Astrocyte of the cerebellum (primary cell): ENCODE measurements at regions not wholly inside any gene's neighbourhood (a gene's known extent, or its start where the extent isn't known, plus 50 kb on each side); places are given as distances from the start of the nearest gene placed in this dataset.
A peak's percentile ranks its signal among the peaks of the same experiment; 100 is the strongest.
"Not testable (repeated sequence)": the region's sequence is repeated elsewhere in the genome, so short reads cannot be mapped to it uniquely, and the experiment has no call there.

Experiments used
- DNase-seq: peaks from one replicate; pipeline ENCODE4 v3.0.0-alpha.2; 2011; ENCODE audit warnings: low read depth
- H3K4me3 ChIP-seq: 2 replicates; pipeline ENCODE4 v1.5.1; 2011; ENCODE audit warnings: mild to moderate bottlenecking, low read depth, low read length, moderate library complexity
- in situ Hi-C: cut with HindIII; loops from 2 replicates; pipeline ENCODE4 v1.10.0; 2017; ENCODE audit warnings: low sequenced_read_pairs
- TF ChIP-seq, protein P1 (sequence below): IDR thresholded peaks from 2 replicates; pipeline ENCODE4 v1.5.1; 2012; ENCODE audit warnings: low read length, low read depth, moderate library complexity, mild to moderate bottlenecking; ENCODE audit errors: missing control alignments

DNA sequence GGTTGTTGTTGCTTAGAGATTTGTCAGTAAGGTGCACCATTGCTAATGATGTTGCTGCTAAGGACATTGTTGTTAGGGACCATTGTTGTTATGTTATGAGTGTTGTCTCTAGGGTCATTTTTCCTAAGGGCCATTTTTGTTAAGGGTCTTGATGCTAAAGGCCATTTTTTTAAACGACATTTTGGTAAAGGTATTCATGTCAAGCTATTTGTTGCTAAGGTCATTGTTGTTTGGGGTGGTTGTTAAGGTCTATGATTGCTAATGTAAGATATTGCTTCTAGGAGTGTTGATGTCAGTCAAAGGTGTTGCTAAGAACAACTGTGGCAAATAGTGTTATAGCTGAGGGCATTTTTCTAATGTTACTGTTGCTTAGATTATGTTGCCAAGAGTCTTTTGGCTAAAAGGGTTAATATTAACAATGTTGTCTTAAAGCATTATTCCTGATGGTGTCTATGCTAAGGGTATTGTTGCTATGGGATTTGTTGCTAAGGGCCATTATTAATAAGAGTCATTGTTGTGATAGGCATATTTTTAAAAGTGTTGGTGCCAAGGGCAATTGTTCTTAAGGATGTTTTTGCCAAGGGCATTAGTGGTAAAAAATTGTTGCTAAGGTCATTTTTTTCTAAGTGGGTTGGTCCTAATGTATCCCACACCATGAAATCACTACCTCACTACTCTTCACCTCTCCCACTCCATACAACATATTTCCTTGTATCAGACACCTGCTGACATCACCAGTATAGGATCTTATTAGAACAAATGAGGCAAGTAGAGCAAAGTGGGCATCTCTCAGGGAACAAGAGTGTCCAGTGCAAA is 56.2 kb downstream of the SPATA31A6 start:
- in situ Hi-C loops, DNase-seq, H3K4me3 ChIP-seq: not testable (repeated sequence)

DNA sequence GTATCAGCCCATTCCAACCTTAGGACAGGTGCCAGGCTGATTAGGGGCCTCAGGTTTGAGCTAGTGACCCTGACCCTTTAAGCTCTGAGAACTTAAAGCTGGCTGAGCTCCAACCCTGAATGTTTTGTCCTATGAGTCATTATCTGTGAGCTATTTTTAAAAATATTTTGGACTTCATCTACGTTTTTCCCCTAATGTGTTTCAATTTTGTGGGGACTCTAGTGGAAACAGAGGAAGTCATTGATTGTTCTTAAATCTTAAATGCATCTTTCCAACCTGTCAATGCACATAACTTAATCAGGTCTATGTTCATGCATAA is 56.8 kb downstream of the SPATA31A6 start:
- in situ Hi-C loops, H3K4me3 ChIP-seq: not testable (repeated sequence)
- DNase-seq, result peak; percentile 49

DNA sequence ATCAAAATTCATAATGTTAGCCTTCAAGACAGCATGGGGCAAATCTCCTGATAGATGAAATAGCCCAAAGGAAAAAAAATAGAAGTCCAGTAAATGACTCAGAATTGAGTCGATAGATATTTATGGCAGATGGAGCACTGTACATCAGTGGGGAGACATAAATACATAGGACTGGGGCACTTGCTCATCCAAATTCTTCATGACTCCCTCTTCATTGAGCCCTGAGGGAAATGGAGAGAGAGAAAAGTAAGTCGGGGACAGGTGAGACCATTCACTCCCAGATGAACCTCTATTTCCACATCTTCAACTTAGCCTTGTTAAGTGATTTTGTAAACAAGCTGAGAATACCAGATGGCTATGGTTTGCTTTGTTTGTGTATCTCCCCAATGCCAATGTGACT is 59.8 kb downstream of the SPATA31A6 start:
- DNase-seq, in situ Hi-C loops, H3K4me3 ChIP-seq: not testable (repeated sequence)

DNA sequence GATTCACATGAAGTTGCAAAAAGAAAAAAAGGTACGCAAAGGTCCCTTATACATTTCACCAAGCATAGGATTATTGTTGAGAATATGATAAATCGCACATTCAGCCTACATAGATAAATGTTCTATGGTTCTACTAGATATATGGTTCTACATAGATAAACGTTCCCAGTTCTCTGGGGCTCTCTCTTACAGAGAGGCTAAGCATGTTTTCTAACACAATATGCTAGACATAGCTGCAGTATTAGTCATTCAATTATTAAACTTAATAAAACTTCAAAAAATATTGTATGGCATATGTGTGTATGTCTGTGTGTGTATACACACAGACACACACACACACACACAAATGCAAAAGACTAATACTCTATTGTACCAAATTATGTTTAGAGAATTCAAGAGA is 60.4 kb downstream of the SPATA31A6 start:
- H3K4me3 ChIP-seq, DNase-seq, in situ Hi-C loops: not testable (repeated sequence)

DNA sequence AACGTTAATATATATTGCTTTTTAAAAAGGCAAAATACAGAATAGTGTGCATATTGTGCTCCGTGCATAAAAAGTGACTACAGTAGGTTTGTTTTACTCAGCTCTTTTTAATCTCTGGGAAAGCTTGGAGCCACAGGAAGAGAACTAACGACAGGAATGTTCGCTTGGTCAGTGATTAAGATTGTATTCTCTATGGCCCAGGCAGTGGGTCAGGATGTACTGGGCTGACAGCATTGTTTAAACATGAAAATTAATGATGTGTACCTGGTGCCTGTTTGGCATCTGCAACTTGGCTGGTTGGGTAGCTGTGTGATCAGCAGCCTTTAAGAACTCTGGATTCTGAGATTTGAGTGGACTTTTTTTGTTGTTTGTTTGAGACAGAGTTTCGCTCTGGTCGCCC is 85.3 kb downstream of the SPATA31A6 start:
- in situ Hi-C loops, DNase-seq, H3K4me3 ChIP-seq: not testable (repeated sequence)

DNA sequence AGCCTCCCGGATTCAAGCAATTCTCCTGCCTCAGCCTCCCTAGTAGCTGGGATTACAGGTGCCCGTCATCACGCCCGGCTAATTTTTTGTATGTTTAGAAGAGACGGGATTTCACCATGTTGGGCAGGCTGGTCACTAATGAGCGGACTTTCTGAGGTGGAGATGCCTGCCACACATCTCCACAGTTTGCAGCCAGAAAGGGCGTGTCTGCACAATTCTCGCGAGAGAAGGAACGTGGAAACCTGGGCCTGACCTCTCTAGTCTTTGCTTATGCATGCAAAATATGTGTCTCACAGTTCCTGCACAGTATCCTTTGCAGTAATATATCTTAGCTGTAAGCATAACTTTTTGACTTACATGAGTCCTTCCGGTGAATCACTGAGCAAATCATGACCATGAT is 85.7 kb downstream of the SPATA31A6 start:
- in situ Hi-C loops, DNase-seq, H3K4me3 ChIP-seq: not testable (repeated sequence)

DNA sequence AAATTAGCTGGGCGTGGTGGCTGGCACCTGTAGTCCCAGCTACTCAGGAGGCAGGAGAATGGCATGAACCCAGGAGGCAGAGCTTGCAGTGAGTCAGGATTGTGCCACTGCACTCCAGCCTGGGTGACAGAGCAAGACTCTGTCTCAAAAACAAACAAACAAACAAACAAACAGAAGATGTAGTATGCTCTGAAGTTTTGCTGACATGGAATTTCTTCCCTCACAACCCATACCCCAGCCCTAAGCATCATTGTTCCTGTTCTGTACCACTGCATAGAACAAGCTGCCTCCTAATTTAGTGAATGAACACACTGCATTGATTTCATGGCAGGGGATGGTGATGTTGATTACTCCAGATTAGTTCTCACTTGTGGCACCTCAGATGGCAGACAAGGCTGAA is 89.7 kb downstream of the SPATA31A6 start:
- H3K4me3 ChIP-seq, DNase-seq, in situ Hi-C loops: not testable (repeated sequence)

DNA sequence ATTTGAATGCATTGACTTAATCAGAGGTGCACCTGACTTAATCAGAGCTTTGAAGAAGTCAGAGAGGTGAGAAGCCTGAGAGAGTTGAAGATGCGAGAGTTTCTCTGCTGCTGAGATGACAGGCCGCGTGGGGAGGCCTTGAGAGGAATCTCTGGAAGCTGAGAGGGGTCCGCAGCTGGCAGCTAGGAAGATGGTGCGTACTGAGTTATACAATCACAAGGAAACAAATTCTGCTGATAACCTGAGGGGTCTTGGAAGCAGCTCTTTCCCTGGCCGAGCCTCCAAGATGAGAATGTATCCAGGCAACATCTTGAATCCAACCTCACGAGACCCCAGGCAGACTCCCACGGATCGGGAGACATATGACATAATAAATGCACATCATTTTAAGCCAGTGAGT is 91.7 kb downstream of the SPATA31A6 start:
- TF ChIP-seq, protein P1, sequence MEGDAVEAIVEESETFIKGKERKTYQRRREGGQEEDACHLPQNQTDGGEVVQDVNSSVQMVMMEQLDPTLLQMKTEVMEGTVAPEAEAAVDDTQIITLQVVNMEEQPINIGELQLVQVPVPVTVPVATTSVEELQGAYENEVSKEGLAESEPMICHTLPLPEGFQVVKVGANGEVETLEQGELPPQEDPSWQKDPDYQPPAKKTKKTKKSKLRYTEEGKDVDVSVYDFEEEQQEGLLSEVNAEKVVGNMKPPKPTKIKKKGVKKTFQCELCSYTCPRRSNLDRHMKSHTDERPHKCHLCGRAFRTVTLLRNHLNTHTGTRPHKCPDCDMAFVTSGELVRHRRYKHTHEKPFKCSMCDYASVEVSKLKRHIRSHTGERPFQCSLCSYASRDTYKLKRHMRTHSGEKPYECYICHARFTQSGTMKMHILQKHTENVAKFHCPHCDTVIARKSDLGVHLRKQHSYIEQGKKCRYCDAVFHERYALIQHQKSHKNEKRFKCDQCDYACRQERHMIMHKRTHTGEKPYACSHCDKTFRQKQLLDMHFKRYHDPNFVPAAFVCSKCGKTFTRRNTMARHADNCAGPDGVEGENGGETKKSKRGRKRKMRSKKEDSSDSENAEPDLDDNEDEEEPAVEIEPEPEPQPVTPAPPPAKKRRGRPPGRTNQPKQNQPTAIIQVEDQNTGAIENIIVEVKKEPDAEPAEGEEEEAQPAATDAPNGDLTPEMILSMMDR, result no peak
- in situ Hi-C loops, result no loop called here
- H3K4me3 ChIP-seq, result no peak overlapping the region
- no peak for DNase-seq

DNA sequence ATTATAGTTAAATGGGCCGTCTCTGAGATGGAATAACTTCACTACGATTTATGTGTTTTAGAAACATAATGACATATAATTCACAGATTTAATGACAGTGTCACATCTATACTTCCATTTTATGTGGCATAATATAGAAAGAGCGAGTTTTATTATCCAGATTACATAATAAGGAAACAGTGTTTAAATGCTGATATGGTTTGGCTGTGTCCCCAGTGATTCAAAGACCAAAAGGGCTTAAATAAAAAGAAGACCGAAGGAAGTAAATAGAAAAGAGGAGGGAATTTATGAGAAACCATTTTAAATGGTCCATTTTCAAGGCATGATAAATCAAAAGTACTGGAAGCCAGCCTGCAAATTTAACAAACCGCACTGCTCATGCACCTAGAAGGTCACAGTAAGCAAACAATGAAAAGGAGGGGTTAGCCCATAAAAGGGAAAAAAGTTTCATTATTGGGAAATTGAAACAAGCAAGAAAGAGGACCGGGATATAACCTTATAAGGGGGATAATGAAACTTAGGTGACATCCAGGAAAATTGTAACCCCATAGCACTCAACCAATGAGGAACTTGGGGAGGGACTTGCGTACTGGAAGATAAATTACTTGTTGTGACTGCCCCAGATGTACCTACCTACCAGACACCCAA is 99.2 kb downstream of the SPATA31A6 start:
- DNase-seq, in situ Hi-C loops, H3K4me3 ChIP-seq: not testable (repeated sequence)

DNA sequence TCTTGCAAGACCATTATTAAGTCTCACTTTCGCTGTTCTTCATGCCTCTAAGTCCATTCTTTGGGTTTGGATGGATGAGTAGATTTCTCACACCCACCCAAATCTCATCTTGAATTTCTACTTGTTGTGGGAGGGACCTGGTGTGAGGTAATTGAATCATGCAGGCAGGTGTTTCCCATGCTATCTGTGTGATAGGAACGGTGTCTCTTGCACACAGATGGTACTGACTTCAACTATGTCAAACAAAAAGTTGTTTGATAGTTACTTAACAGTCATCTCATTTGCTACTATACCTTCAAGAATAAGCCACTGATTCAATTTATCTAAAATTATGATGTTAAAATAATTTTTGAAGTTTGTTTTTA is 99.7 kb downstream of the SPATA31A6 start:
- H3K4me3 ChIP-seq, DNase-seq, in situ Hi-C loops: not testable (repeated sequence)

DNA sequence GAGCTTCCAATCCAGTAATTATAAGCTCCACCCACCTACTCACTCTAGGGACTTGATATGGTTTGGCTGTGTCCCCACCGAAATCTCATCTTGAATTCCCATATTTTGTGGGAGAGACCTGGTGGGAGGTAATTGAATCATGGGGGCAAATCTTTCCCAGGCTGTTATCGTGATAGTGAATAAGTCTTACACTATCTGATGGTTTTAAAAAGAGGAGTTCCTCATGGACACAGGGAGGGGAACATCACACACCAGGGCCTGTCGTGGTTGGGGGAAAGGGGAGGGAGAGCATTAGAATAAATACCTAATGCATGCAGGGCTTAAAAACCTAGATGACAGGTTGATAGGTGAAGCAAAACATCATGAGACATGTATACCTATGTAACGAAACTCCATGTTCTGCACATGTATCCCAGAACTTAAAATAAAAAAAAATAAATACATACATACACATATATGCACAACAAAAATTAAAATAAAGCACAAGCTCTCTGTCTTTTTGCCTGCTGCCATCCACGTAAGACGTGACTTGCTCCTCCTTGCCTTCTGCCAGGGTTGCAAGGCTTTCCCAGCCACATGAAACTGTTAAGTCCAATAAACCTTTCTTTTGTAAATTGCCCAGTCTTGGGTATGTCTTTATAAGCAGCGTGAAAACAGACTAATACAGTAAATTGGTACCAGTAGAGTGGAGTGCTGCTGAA is 102.8 kb downstream of the SPATA31A6 start:
- DNase-seq, H3K4me3 ChIP-seq, in situ Hi-C loops: not testable (repeated sequence)

DNA sequence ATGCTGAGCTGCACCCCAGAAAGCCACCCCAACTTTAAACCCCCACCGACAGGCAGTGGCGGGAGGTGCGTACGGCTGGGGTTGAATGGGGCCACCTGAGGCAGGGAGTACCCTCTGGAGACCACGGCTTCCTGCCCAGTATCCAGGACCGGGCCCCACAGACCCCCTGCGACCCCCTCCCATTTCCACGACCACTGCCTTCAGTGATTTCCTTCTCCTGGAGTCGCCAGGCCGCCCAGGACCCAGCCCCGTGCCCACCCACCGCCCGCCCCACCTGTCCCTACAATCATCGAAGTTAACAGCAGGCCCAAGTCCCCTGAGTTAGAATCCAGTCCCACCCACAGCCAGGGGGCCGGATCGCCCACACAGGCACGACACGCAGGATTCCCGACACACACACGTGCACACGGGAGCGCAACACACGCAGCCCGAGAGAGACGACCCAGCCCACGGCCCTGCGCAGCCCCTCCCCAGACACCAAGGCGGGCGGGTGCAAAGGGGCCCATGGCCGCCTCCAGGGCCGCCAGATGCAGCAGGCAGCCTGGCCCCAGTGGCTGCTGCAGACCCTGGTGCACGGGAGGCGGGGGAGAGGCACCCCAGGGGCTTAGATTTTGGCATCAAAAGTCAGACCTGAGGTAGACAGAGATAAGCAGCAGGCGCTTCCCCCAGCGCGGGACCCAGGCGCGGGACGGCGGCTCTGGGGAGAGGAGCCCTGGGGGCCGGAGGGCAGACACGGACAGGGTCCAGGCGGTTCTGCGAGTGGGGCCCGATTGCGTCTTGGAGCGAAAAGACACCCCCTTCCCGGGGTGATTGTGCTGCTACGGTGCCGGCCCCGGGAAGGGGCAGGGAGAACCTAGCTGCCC is 104.8 kb downstream of the SPATA31A6 start:
- in situ Hi-C loops, DNase-seq, H3K4me3 ChIP-seq: not testable (repeated sequence)

DNA sequence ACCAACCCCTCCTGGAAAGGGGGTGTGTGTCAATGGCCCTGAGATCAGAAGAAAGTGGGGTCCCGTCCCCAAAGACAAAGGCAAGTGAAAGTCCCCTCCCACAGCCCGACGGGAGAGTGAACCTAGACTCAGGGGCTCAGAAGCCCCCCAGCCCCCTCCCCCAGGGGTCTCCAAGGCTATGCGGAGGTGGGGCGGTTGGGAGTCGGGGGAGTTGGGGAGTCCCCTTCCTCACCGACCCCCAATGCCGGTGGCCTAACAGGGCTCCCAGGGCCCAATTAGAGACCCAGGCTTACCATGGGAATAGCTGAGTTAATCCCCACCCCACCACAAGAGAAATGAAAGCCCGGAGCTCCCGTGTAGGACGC is 105.4 kb downstream of the SPATA31A6 start:
- DNase-seq, in situ Hi-C loops, H3K4me3 ChIP-seq: not testable (repeated sequence)

DNA sequence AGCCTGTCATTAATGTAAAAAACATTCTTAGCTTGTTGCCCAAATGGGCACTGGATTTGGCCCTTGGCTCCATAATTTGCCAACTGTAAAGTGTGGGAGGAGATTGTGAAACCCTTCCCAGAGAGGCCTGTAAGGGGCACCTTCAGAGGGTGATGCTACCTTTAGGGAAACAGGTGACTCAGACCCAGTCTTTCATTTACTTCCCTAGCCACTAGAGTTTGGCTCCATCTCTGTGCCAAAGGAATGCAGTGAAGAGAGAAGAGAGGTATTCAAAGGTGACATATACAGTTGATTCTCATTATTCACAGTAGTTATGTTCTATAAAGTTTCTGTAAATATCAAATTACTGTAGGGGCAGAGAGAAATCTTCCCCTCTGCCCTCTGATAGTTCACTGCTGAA is 116.7 kb downstream of the SPATA31A6 start:
- in situ Hi-C loops, H3K4me3 ChIP-seq, DNase-seq: not testable (repeated sequence)

DNA sequence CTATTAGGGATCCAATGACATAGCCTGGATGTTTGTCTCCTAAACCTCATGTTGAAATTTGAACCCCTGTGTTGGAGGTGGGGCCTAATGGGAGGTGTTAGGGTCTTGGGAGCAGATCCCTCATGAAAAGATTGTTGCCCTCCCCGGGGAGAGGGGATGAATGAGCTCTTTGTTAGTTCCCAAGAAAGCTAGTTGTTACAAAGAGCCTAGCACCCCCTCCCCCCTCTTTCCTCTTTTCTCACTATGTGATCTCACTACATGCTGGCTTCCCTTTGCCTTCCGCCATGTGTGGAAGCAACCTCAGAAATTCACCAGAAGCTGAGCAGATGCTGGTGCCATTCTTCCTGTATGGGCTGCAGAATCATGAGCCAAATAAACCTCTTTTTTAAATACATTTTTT is 123.2 kb downstream of the SPATA31A6 start:
- H3K4me3 ChIP-seq, in situ Hi-C loops, DNase-seq: not testable (repeated sequence)

DNA sequence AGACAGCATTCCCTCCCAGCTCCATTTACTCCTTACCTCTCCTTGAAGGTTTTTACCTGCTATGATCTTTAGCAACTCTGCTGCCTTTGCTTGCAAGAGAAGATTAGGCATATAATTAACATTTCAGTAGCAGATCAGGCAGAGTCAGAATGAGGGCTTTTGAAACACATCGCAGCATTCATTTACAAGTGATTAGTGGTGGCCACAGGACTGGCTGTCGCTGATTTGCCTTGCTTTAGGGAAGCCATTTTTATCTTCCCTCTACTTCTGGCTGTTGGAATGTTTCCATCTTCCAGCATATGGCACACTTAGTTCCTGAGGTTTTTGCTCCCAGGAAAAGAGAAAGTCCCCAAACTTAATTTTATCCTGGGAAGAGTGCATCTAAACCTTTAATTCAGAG is 124.0 kb downstream of the SPATA31A6 start:
- in situ Hi-C loops, H3K4me3 ChIP-seq, DNase-seq: not testable (repeated sequence)
